Activated naive CD8-positive, alpha-beta T cell (primary cell): ENCODE measurements at regions not wholly inside any gene's neighbourhood (a gene's known extent, or its start where the extent isn't known, plus 50 kb on each side); places are given as distances from the start of the nearest gene placed in this dataset.
"Not testable (repeated sequence)": the region's sequence is repeated elsewhere in the genome, so short reads cannot be mapped to it uniquely, and the experiment has no call there.

Source experiments
- H3K27ac Mint-ChIP-seq: one replicate; pipeline ENCODE4 v1.8.0; 2021; ENCODE audit warnings: mixed read lengths
- H3K27me3 Mint-ChIP-seq: one replicate; pipeline ENCODE4 v1.8.0; 2021; ENCODE audit warnings: mixed read lengths
- H3K36me3 Mint-ChIP-seq: one replicate; pipeline ENCODE4 v1.8.0; 2021; ENCODE audit warnings: mixed read lengths
- H3K4me1 Mint-ChIP-seq: one replicate; pipeline ENCODE4 v1.8.0; 2021; ENCODE audit warnings: low read depth, mixed read lengths
- H3K4me3 Mint-ChIP-seq: one replicate; pipeline ENCODE4 v1.8.0; 2021; ENCODE audit warnings: mild to moderate bottlenecking, mixed read lengths
- H3K9me3 Mint-ChIP-seq: one replicate; pipeline ENCODE4 v1.8.0; 2021; ENCODE audit warnings: low read depth, mixed read lengths

GRCh38 chr15:101965353-101965752 lies 153.4 kb downstream of the OR4F15 start:
- H3K9me3 Mint-ChIP-seq, H3K4me3 Mint-ChIP-seq, H3K36me3 Mint-ChIP-seq, H3K27me3 Mint-ChIP-seq, H3K27ac Mint-ChIP-seq: not testable (repeated sequence)
- H3K4me1 Mint-ChIP-seq: peaks cover 12% of the 10 kb centered on the region

DNA sequence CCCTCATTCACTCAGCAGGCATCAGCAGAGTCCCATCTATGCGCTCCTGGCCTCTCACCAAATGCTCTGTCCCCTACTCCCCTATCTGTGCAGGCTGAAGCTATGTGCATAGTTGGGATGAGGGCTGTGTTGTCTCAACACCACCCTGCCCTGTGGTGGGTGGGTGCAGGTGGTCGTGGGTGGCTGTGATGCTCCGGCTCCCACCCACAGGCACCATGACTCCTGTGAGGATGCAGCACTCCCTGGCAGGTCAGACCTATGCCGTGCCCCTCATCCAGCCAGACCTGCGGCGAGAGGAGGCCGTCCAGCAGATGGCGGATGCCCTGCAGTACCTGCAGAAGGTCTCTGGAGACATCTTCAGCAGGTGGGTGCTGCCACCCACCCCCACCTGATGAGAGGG lies 153.9 kb downstream of the OR4F15 start:
- H3K27ac Mint-ChIP-seq, H3K4me3 Mint-ChIP-seq, H3K27me3 Mint-ChIP-seq, H3K36me3 Mint-ChIP-seq, H3K9me3 Mint-ChIP-seq: not testable (repeated sequence)
- H3K4me1 Mint-ChIP-seq: peaks cover 12% of the 10 kb centered on the region

GRCh38 chr15:101967364-101967763 lies 155.4 kb downstream of the OR4F15 start:
- H3K4me3 Mint-ChIP-seq, H3K9me3 Mint-ChIP-seq, H3K36me3 Mint-ChIP-seq, H3K27me3 Mint-ChIP-seq, H3K27ac Mint-ChIP-seq: not testable (repeated sequence)
- H3K4me1 Mint-ChIP-seq: peaks cover 12% of the 10 kb centered on the region

DNA sequence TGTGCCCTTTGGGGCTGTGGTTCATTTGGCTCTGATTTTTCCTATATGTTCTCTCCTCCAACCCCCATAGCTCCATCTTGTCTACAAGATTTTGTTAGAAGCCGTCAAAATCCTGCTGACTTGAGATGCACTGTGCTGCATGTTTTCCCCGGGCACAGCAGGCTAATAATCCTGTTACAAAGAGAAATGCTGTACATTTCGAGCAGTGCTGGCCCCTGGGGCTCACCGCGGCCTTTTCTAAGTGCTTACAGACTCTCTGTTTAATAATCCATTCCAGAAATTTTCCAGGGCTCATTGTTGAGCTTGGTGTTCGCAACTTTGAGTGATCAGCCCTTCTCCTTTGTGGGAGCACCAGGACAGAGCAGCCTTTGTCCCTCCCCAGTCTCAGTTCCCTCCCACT lies 158.6 kb downstream of the OR4F15 start:
- not testable (repeated sequence) for H3K9me3 Mint-ChIP-seq, H3K27ac Mint-ChIP-seq, H3K27me3 Mint-ChIP-seq, H3K36me3 Mint-ChIP-seq, H3K4me3 Mint-ChIP-seq, H3K4me1 Mint-ChIP-seq

DNA sequence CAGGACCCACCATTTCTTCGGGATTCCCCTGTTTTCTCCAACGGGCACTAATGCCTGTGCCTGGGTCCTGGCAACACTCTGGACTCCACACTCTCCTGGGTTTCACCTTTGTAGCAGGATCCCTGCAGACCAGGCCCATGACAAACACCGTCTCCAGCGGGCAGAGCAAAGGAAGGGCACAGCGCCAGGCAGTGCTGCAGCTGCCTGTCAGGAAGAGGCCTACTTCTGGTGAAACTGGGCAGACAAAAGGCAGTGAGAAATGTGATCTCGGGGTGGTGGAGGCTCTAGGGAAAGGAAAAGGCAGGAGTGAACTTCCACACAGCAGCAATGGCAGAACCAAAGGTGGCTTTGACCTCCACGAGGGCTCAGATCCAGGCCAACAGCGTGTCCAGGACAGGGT lies 165.3 kb downstream of the OR4F15 start:
- not testable (repeated sequence) for H3K27me3 Mint-ChIP-seq, H3K4me1 Mint-ChIP-seq, H3K27ac Mint-ChIP-seq, H3K9me3 Mint-ChIP-seq, H3K36me3 Mint-ChIP-seq, H3K4me3 Mint-ChIP-seq

DNA sequence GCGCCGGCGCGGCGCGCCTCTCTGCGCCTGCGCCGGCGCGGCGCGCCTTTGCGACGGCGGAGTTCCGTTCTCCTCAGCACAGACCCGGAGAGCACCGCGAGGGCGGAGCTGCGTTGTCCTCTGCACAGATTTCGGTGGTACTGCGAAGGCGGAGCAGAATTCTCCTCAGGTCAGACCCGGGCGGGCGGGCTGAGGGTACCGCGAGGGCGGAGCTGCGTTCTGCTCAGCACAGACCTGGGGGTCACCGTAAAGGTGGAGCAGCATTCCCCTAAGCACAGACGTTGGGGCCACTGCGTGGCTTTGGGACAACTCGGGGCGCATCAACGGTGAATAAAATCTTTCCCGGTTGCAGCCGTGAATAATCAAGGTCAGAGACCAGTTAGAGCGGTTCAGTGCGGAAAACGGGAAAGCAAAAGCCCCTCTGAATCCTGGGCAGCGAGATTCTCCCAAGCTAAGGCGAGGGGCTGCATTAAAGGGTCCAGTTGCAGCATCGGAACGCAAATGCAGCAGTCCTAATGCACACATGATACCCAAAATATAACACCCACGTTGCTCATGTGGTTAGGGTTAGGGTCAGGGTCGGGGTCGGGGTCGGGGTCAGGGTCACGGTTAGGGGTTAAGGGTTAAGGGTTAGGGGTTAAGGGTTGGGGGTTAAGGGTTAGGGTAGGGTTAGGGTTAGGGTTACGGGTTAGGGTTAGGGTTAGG lies 168.4 kb downstream of the OR4F15 start:
- H3K27ac Mint-ChIP-seq: peak overlapping the region; percentile 3
- H3K4me3 Mint-ChIP-seq, H3K36me3 Mint-ChIP-seq, H3K4me1 Mint-ChIP-seq, H3K9me3 Mint-ChIP-seq, H3K27me3 Mint-ChIP-seq: not testable (repeated sequence)
